ENCODE measurements at regions not wholly inside any gene's neighbourhood (a gene's known extent, or its start where the extent isn't known, plus 50 kb on each side); places are given as distances from the start of the nearest gene placed in this dataset.

DNA sequence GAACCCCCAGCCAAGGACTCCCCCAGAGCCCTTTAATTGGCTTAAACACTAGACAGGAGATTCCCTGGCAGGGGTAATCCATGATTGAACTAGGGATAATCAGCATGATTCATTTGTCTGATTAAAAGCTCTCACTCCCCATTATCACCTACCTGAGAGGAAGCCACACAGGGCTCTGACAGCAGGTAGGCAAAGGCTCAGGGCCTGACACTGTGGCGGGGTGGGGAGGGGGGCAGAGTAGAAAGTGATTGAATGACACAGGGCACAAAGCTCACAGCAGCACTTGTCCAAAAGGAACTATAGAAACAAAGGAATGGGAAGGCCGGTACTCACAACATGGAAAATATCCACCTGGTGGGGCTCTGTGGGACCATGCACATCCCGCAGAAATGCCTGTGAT lies 231.6 kb downstream of the MAFB start:
- Histone ChIP-seq H3K18ac (ENCODE audit: low read length) (no peak overlapping the region), H2BK120ac (ENCODE audit: low read depth, low read length) (no peak overlapping the region), H4K8ac (ENCODE audit: low read depth, low read length) (no peak overlapping the region), H2AK5ac (ENCODE audit: low read depth, low read length) (no peak overlapping the region), H2BK5ac (ENCODE audit: low read length) (no peak overlapping the region), H4K91ac (ENCODE audit: low read depth, low read length, poor library complexity) (no peak overlapping the region), H3K4ac (ENCODE audit: low read length) (no peak overlapping the region), H3K79me1 (ENCODE audit: low read depth, low read length) (no peaks in the 10 kb centered on the region), H3K4me3 (ENCODE audit: low read length in 2 of 2) (no peak overlapping the region), H2BK15ac (ENCODE audit: low read length) (no peak overlapping the region), H3K9me3 (replicated peaks in 1 of 2; ENCODE audit: control insufficient read depth in 2 of 2, insufficient read depth in 1 of 2, low read depth in 1 of 2, low read length in 2 of 2) (no peaks in the 10 kb centered on the region), H2AFZ (ENCODE audit: low read length) (no peak overlapping the region), H3K14ac (ENCODE audit: low read length) (no peak overlapping the region), H3K9ac (ENCODE audit: low read depth, low read length, poor library complexity) (no peak overlapping the region), H3K27ac (replicated peaks; ENCODE audit: low read length) (no peak overlapping the region), H3K4me2 (ENCODE audit: insufficient read depth, low read length, poor library complexity, severe bottlenecking) (no peak overlapping the region), H3K4me1 (ENCODE audit: control insufficient read depth in 2 of 2, insufficient read depth in 1 of 2, low read depth in 1 of 2, low read length in 2 of 2) (peaks cover 0 to 7% of the 10 kb centered on the region in 2 donors), H3K36me3 (replicated peaks in 1 of 2; ENCODE audit: control insufficient read depth in 2 of 2, insufficient read depth in 2 of 2, low read length in 2 of 2) (no peaks in the 10 kb centered on the region), H2BK12ac (ENCODE audit: low read length) (no peak overlapping the region), H3K27me3 (ENCODE audit: control insufficient read depth in 3 of 3, insufficient read depth in 3 of 3, low read depth in 1 of 3, low read length in 3 of 3) (no peaks in the 10 kb centered on the region), H3K23ac (ENCODE audit: low read depth, low read length, poor library complexity) (no peak overlapping the region)
- no CpG with 5 or more reads among the region's 3 CpGs for WGBS, 2 donors (ENCODE audit: extremely low coverage in 2 of 2, insufficient read length in 2 of 2, insufficient replicate concordance in 1 of 2)
- no peak for DNase-seq (ENCODE audit: low spot score)

DNA sequence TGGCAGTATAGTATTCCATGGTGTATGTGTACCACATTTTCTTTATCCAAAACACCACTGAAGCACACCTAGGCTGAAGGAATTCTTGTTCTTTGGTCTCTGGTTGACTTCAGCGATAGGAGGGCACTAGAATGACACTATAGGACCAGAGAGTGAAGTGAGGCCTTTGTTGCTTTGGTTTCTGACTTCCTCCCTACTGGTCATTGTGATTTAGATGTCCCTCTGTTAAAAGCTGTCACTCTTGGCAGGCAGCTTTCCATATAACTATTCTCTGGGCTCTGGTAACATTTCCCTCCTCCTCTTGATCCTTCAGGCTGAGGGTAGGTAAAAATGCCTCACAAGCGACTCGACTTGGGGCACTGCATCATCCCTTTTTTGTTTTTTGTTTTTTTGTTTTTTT lies 236.3 kb downstream of the MAFB start:
- Histone ChIP-seq H2AFZ (ENCODE audit: low read length) (no peak overlapping the region), H4K91ac (ENCODE audit: low read depth, low read length, poor library complexity) (no peak overlapping the region), H3K14ac (ENCODE audit: low read length) (no peak overlapping the region), H3K27ac (replicated peaks; ENCODE audit: low read length) (no peak overlapping the region), H3K4ac (ENCODE audit: low read length) (no peak overlapping the region), H3K23ac (ENCODE audit: low read depth, low read length, poor library complexity) (no peak overlapping the region), H2AK5ac (ENCODE audit: low read depth, low read length) (no peak overlapping the region), H3K36me3 (replicated peaks in 1 of 2; ENCODE audit: control insufficient read depth in 2 of 2, insufficient read depth in 2 of 2, low read length in 2 of 2) (no peaks in the 10 kb centered on the region), H2BK15ac (ENCODE audit: low read length) (no peak overlapping the region), H3K18ac (ENCODE audit: low read length) (no peak overlapping the region), H3K27me3 (ENCODE audit: control insufficient read depth in 3 of 3, insufficient read depth in 3 of 3, low read depth in 1 of 3, low read length in 3 of 3) (no peaks in the 10 kb centered on the region), H3K79me1 (ENCODE audit: low read depth, low read length) (no peaks in the 10 kb centered on the region), H3K4me2 (ENCODE audit: insufficient read depth, low read length, poor library complexity, severe bottlenecking) (no peak overlapping the region), H2BK12ac (ENCODE audit: low read length) (no peak overlapping the region), H3K9ac (ENCODE audit: low read depth, low read length, poor library complexity) (no peak overlapping the region), H2BK120ac (ENCODE audit: low read depth, low read length) (no peak overlapping the region), H4K8ac (ENCODE audit: low read depth, low read length) (no peak overlapping the region), H3K9me3 (replicated peaks in 1 of 2; ENCODE audit: control insufficient read depth in 2 of 2, insufficient read depth in 1 of 2, low read depth in 1 of 2, low read length in 2 of 2) (no peaks in the 10 kb centered on the region), H3K4me3 (ENCODE audit: low read length in 2 of 2) (no peak overlapping the region), H2BK5ac (ENCODE audit: low read length) (no peak overlapping the region), H3K4me1 (ENCODE audit: control insufficient read depth in 2 of 2, insufficient read depth in 1 of 2, low read depth in 1 of 2, low read length in 2 of 2) (peaks cover 0 to 4% of the 10 kb centered on the region in 2 donors)
- no CpG with 5 or more reads among the region's 3 CpGs for WGBS, 2 donors (ENCODE audit: extremely low coverage in 2 of 2, insufficient read length in 2 of 2, insufficient replicate concordance in 1 of 2)
- no peak for DNase-seq (ENCODE audit: low spot score)

GRCh38 chr20:40451552-40451951 lies 237.5 kb downstream of the MAFB start:
- Histone ChIP-seq H3K4ac (ENCODE audit: low read length) (no peak overlapping the region), H2AFZ (ENCODE audit: low read length) (no peak overlapping the region), H3K23ac (ENCODE audit: low read depth, low read length, poor library complexity) (no peak overlapping the region), H3K27ac (replicated peaks; ENCODE audit: low read length) (no peak overlapping the region), H2BK5ac (ENCODE audit: low read length) (no peak overlapping the region), H3K14ac (ENCODE audit: low read length) (no peak overlapping the region), H2AK5ac (ENCODE audit: low read depth, low read length) (no peak overlapping the region), H2BK12ac (ENCODE audit: low read length) (no peak overlapping the region), H4K8ac (ENCODE audit: low read depth, low read length) (no peak overlapping the region), H3K36me3 (replicated peaks in 1 of 2; ENCODE audit: control insufficient read depth in 2 of 2, insufficient read depth in 2 of 2, low read length in 2 of 2) (no peaks in the 10 kb centered on the region), H3K27me3 (ENCODE audit: control insufficient read depth in 3 of 3, insufficient read depth in 3 of 3, low read depth in 1 of 3, low read length in 3 of 3) (no peaks in the 10 kb centered on the region), H2BK120ac (ENCODE audit: low read depth, low read length) (no peak overlapping the region), H3K79me1 (ENCODE audit: low read depth, low read length) (no peaks in the 10 kb centered on the region), H3K4me1 (ENCODE audit: control insufficient read depth in 2 of 2, insufficient read depth in 1 of 2, low read depth in 1 of 2, low read length in 2 of 2) (peaks cover 0 to 3% of the 10 kb centered on the region in 2 donors), H3K9ac (ENCODE audit: low read depth, low read length, poor library complexity) (no peak overlapping the region), H2BK15ac (ENCODE audit: low read length) (no peak overlapping the region), H3K18ac (ENCODE audit: low read length) (no peak overlapping the region), H3K4me2 (ENCODE audit: insufficient read depth, low read length, poor library complexity, severe bottlenecking) (no peak overlapping the region), H3K4me3 (ENCODE audit: low read length in 2 of 2) (no peak overlapping the region), H4K91ac (ENCODE audit: low read depth, low read length, poor library complexity) (no peak overlapping the region), H3K9me3 (replicated peaks in 1 of 2; ENCODE audit: control insufficient read depth in 2 of 2, insufficient read depth in 1 of 2, low read depth in 1 of 2, low read length in 2 of 2) (no peaks in the 10 kb centered on the region)
- DNase-seq (ENCODE audit: low spot score) = no peak
- no CpG with 5 or more reads among the region's 1 CpG for WGBS, 2 donors (ENCODE audit: extremely low coverage in 2 of 2, insufficient read length in 2 of 2, insufficient replicate concordance in 1 of 2)

- H2AK5ac ChIP-seq (ENCODE audit: low read depth, low read length) = no peak overlapping the region
- no peaks in the 10 kb centered on the region for H3K9me3 ChIP-seq (replicated peaks in 1 of 2; ENCODE audit: control insufficient read depth in 2 of 2, insufficient read depth in 1 of 2, low read depth in 1 of 2, low read length in 2 of 2)
- H3K36me3 ChIP-seq (replicated peaks in 1 of 2; ENCODE audit: control insufficient read depth in 2 of 2, insufficient read depth in 2 of 2, low read length in 2 of 2) = no peaks in the 10 kb centered on the region
- no peak overlapping the region for H2BK5ac ChIP-seq (ENCODE audit: low read length)
- no peak overlapping the region for H3K9ac ChIP-seq (ENCODE audit: low read depth, low read length, poor library complexity)
- H3K4me2 ChIP-seq (ENCODE audit: insufficient read depth, low read length, poor library complexity, severe bottlenecking) = no peak overlapping the region
- DNase-seq (ENCODE audit: low spot score) = no peak
- H2AFZ ChIP-seq (ENCODE audit: low read length) = no peak overlapping the region
- H4K8ac ChIP-seq (ENCODE audit: low read depth, low read length) = no peak overlapping the region
- no peak overlapping the region for H3K14ac ChIP-seq (ENCODE audit: low read length)
- peaks cover 0 to 3% of the 10 kb centered on the region in 2 donors for H3K4me1 ChIP-seq (ENCODE audit: control insufficient read depth in 2 of 2, insufficient read depth in 1 of 2, low read depth in 1 of 2, low read length in 2 of 2)
- no peak overlapping the region for H3K27ac ChIP-seq (replicated peaks; ENCODE audit: low read length)
- H3K4me3 ChIP-seq (ENCODE audit: low read length in 2 of 2) = no peak overlapping the region
- H3K27me3 ChIP-seq (ENCODE audit: control insufficient read depth in 3 of 3, insufficient read depth in 3 of 3, low read depth in 1 of 3, low read length in 3 of 3) = no peaks in the 10 kb centered on the region
- no peak overlapping the region for H2BK120ac ChIP-seq (ENCODE audit: low read depth, low read length)
- WGBS, 2 donors (ENCODE audit: extremely low coverage in 2 of 2, insufficient read length in 2 of 2, insufficient replicate concordance in 1 of 2) = no CpG with 5 or more reads among the region's 4 CpGs
- no peak overlapping the region for H2BK12ac ChIP-seq (ENCODE audit: low read length)
- no peak overlapping the region for H2BK15ac ChIP-seq (ENCODE audit: low read length)
- H4K91ac ChIP-seq (ENCODE audit: low read depth, low read length, poor library complexity) = no peak overlapping the region
- no peak overlapping the region for H3K18ac ChIP-seq (ENCODE audit: low read length)
- H3K23ac ChIP-seq (ENCODE audit: low read depth, low read length, poor library complexity) = no peak overlapping the region
- no peaks in the 10 kb centered on the region for H3K79me1 ChIP-seq (ENCODE audit: low read depth, low read length)
- no peak overlapping the region for H3K4ac ChIP-seq (ENCODE audit: low read length)
Observed at GRCh38 chr20:40449974-40450616, 238.9 kb downstream of the MAFB start.

All from neuronal stem cell (in vitro differentiated cells).